ENCODE measurements at regions not wholly inside any gene's neighbourhood (a gene's known extent, or its start where the extent isn't known, plus 50 kb on each side); places are given as distances from the start of the nearest gene placed in this dataset.

GRCh38 chr20:22379472-22379871 lies 204.9 kb downstream of the FOXA2 start:
- in situ Hi-C loops (cut with HindIII; ENCODE audit: low sequenced_read_pairs): no loop called here

GRCh38 chr20:22374678-22375590 lies 209.4 kb downstream of the FOXA2 start:
- in situ Hi-C loops (cut with HindIII; ENCODE audit: low sequenced_read_pairs): no loop called here

GRCh38 chr20:22374066-22374465 lies 210.3 kb downstream of the FOXA2 start:
- in situ Hi-C loops (cut with HindIII; ENCODE audit: low sequenced_read_pairs): no loop called here

- in situ Hi-C loops (cut with HindIII; ENCODE audit: low sequenced_read_pairs): no loop called here
These were observed 211.0 kb downstream of the FOXA2 start for GRCh38 chr20:22373164-22373895.

- in situ Hi-C loops (cut with HindIII; ENCODE audit: low sequenced_read_pairs): no loop called here
These were observed 212.5 kb downstream of the FOXA2 start for GRCh38 chr20:22371843-22372242.

GRCh38 chr20:22370137-22370536 lies 214.2 kb downstream of the FOXA2 start:
- in situ Hi-C loops (cut with HindIII; ENCODE audit: low sequenced_read_pairs): no loop called here

GRCh38 chr20:22369100-22369499 lies 215.3 kb downstream of the FOXA2 start:
- in situ Hi-C loops (cut with HindIII; ENCODE audit: low sequenced_read_pairs): no loop called here

GRCh38 chr20:22368235-22368634 lies 216.1 kb downstream of the FOXA2 start:
- in situ Hi-C loops (cut with HindIII; ENCODE audit: low sequenced_read_pairs): no loop called here

- in situ Hi-C loops (cut with HindIII; ENCODE audit: low sequenced_read_pairs): no loop called here
These were observed 217.7 kb downstream of the FOXA2 start for GRCh38 chr20:22366631-22367030.

- in situ Hi-C loops (cut with HindIII; ENCODE audit: low sequenced_read_pairs): no loop called here
These were observed 229.7 kb downstream of the FOXA2 start for GRCh38 chr20:22354647-22355046.

- in situ Hi-C loops (cut with HindIII; ENCODE audit: low sequenced_read_pairs): no loop called here
These were observed 230.8 kb downstream of the FOXA2 start for GRCh38 chr20:22353586-22353985.

GRCh38 chr20:22352019-22352418 lies 232.4 kb downstream of the FOXA2 start:
- in situ Hi-C loops (cut with HindIII; ENCODE audit: low sequenced_read_pairs): no loop called here

GRCh38 chr20:22350624-22351023 lies 233.7 kb downstream of the FOXA2 start:
- in situ Hi-C loops (cut with HindIII; ENCODE audit: low sequenced_read_pairs): no loop called here

GRCh38 chr20:22348010-22348409 lies 236.4 kb downstream of the FOXA2 start:
- in situ Hi-C loops (cut with HindIII; ENCODE audit: low sequenced_read_pairs): loop anchor here (5.0 to 10.0 kb wide), 2 partner anchors 167 to 239 kb away; no protein-coding TSS in a partner anchor

- in situ Hi-C loops (cut with HindIII; ENCODE audit: low sequenced_read_pairs): loop anchor here (5.0 to 10.0 kb wide), 2 partner anchors 168 to 241 kb away; no protein-coding TSS in a partner anchor
These were observed 237.7 kb downstream of the FOXA2 start for GRCh38 chr20:22346716-22347115.

- in situ Hi-C loops (cut with HindIII; ENCODE audit: low sequenced_read_pairs): loop anchor here (5.0 to 10.0 kb wide), 2 partner anchors 171 to 349 kb away; no protein-coding TSS in a partner anchor
These were observed 240.8 kb downstream of the FOXA2 start for GRCh38 chr20:22343612-22344011.

GRCh38 chr20:22342410-22342809 lies 242.0 kb downstream of the FOXA2 start:
- in situ Hi-C loops (cut with HindIII; ENCODE audit: low sequenced_read_pairs): loop anchor here (5.0 to 10.0 kb wide), 2 partner anchors 172 to 350 kb away; no protein-coding TSS in a partner anchor

- in situ Hi-C loops (cut with HindIII; ENCODE audit: low sequenced_read_pairs): loop anchor here (5.0 to 10.0 kb wide), 2 partner anchors 173 to 351 kb away; no protein-coding TSS in a partner anchor
These were observed 242.9 kb downstream of the FOXA2 start for GRCh38 chr20:22341508-22341907.

- in situ Hi-C loops (cut with HindIII; ENCODE audit: low sequenced_read_pairs): loop anchor here (5.0 to 10.0 kb wide), 2 partner anchors 175 to 352 kb away; no protein-coding TSS in a partner anchor
These were observed 244.4 kb downstream of the FOXA2 start for GRCh38 chr20:22339946-22340345.

- in situ Hi-C loops (cut with HindIII; ENCODE audit: low sequenced_read_pairs): no loop called here
These were observed 245.1 kb downstream of the FOXA2 start for GRCh38 chr20:22339091-22339881.

All from DLD1 (cell line).